ENCODE measurements at regions not wholly inside any gene's neighbourhood (a gene's known extent, or its start where the extent isn't known, plus 50 kb on each side); places are given as distances from the start of the nearest gene placed in this dataset.

- DNase-seq, result no peak
- TF ChIP-seq POLR2A (IDR thresholded peaks at IDR 0.05), result no peak
- no peak for TF ChIP-seq CTCF (IDR thresholded peaks at IDR 0.05)
- Histone ChIP-seq H3K27me3 (no peaks in the 10 kb centered on the region), H3K27ac (no peak overlapping the region), H3K4me1 (no peaks in the 10 kb centered on the region), H3K9me3 (no peaks in the 10 kb centered on the region), H3K36me3 (no peaks in the 10 kb centered on the region), H3K4me3 (no peak overlapping the region)
- 90 to 94% methylated on average over 2 of the region's 2 CpGs for WGBS, 2 donors
- intact Hi-C loops (cut with DNase I), result no loop called here
These were observed 294.3 kb downstream of the FSIP2 start for GRCh38 chr2:186032930-186033329.

GRCh38 chr2:186033541-186033940 is 294.9 kb downstream of the FSIP2 start:
- TF ChIP-seq CTCF (IDR thresholded peaks at IDR 0.05) (no peak), POLR2A (IDR thresholded peaks at IDR 0.05) (no peak)
- intact Hi-C loops (cut with DNase I), result no loop called here
- Histone ChIP-seq H3K27ac (no peak overlapping the region), H3K9me3 (no peaks in the 10 kb centered on the region), H3K4me1 (no peaks in the 10 kb centered on the region), H3K4me3 (no peak overlapping the region), H3K27me3 (no peaks in the 10 kb centered on the region), H3K36me3 (no peaks in the 10 kb centered on the region)
- WGBS, 2 donors, result 86 to 92% methylated on average over 4 of the region's 4 CpGs
- DNase-seq, result no peak

GRCh38 chr2:186036862-186037449 is 298.4 kb downstream of the FSIP2 start:
- no peak for TF ChIP-seq CTCF (IDR thresholded peaks at IDR 0.05)
- no peak for TF ChIP-seq POLR2A (IDR thresholded peaks at IDR 0.05)
- no peak overlapping the region for H3K27ac ChIP-seq
- intact Hi-C loops (cut with DNase I), result no loop called here
- no peaks in the 10 kb centered on the region for H3K9me3 ChIP-seq
- H3K4me1 ChIP-seq, result no peaks in the 10 kb centered on the region
- no peaks in the 10 kb centered on the region for H3K27me3 ChIP-seq
- no peaks in the 10 kb centered on the region for H3K36me3 ChIP-seq
- WGBS, 2 donors, result 62 to 71% methylated on average over 2 of the region's 2 CpGs
- no peak overlapping the region for H3K4me3 ChIP-seq
- DNase-seq, result no peak

- no peak overlapping the region for H3K27ac ChIP-seq
- no peak overlapping the region for H3K4me3 ChIP-seq
- TF ChIP-seq POLR2A (IDR thresholded peaks at IDR 0.05) (no peak), CTCF (IDR thresholded peaks at IDR 0.05) (no peak)
- H3K27me3 ChIP-seq, result no peaks in the 10 kb centered on the region
- WGBS, 2 donors, result 64 to 72% methylated on average over 4 to 5 of the region's 5 CpGs
- no peak for DNase-seq
- H3K36me3 ChIP-seq, result no peaks in the 10 kb centered on the region
- H3K9me3 ChIP-seq, result no peaks in the 10 kb centered on the region
- intact Hi-C loops (cut with DNase I), result no loop called here
- H3K4me1 ChIP-seq, result no peaks in the 10 kb centered on the region
These were observed 303.8 kb downstream of the FSIP2 start for GRCh38 chr2:186042207-186043028.

- WGBS, 2 donors, result 75 to 87% methylated on average over 2 of the region's 2 CpGs
- TF ChIP-seq CTCF (IDR thresholded peaks at IDR 0.05) (no peak), POLR2A (IDR thresholded peaks at IDR 0.05) (no peak)
- H3K36me3 ChIP-seq, result no peaks in the 10 kb centered on the region
- no peaks in the 10 kb centered on the region for H3K9me3 ChIP-seq
- no peak for DNase-seq
- no peaks in the 10 kb centered on the region for H3K4me1 ChIP-seq
- intact Hi-C loops (cut with DNase I), result no loop called here
- no peak overlapping the region for H3K27ac ChIP-seq
- no peak overlapping the region for H3K4me3 ChIP-seq
- no peaks in the 10 kb centered on the region for H3K27me3 ChIP-seq
These were observed 306.2 kb downstream of the FSIP2 start for GRCh38 chr2:186044761-186045160.

Measured in esophagus squamous epithelium (tissue), 5 donors.